HepG2 (cell line): ENCODE measurements at regions not wholly inside any gene's neighbourhood (a gene's known extent, or its start where the extent isn't known, plus 50 kb on each side); places are given as distances from the start of the nearest gene placed in this dataset.

Source experiments
- ATAC-seq: fragments of 200-7000 bp; cut with Tn5 transposase; 3 replicates; pipeline ENCODE4 v1.9.1; 2020; ENCODE audit warnings: mild to moderate bottlenecking, moderate library complexity
- BruUV-seq: library from RNA; stranded (reverse); fragments of 400-500 nt; replicated peaks from 2 replicates; lab custom pipeline; 2021; lab: Mats Ljungman, UMichigan
- CTCF ChIA-PET: fragments of 300-600 bp; formaldehyde crosslinking; extraction: SDS; loops from one replicate; lab custom pipeline; 2021; ENCODE audit warnings: low total read pairs, inconsistent platforms, low intra/inter-chr PET ratio; lab: Yijun Ruan, JAX
- POLR2A ChIA-PET: fragments of 350-600 bp; sonication (Branson Sonifier 250); formaldehyde crosslinking; loops from one replicate; lab custom pipeline; 2020; ENCODE audit warnings: antibody characterized with exemption, inconsistent platforms; lab: Yijun Ruan, JAX
- DNase-seq: peaks from one replicate; pipeline ENCODE4 v3.0.0-alpha.2; 2015; ENCODE audit warnings: low spot score
- FAIRE-seq: peaks from 3 replicates; lab custom pipeline; 2011; peaks lifted over from hg19 to GRCh38; lab: Jason Lieb, UNC
- H2AFZ ChIP-seq: one replicate; pipeline ENCODE4 v1.6.1; 2011; ENCODE audit warnings: low read length, inconsistent platforms
- H3K27ac ChIP-seq: fragments of 300-600 bp; 3 replicates; pipeline ENCODE4 v1.8.0; 2011; ENCODE audit warnings: mixed run types, mild to moderate bottlenecking, mixed read lengths, low read length, inconsistent platforms; ENCODE audit not compliant: insufficient read depth; ENCODE audit errors: extremely low read length
- H3K27me3 ChIP-seq, 2 experiments: fragments of 200-600 bp in 1 of 2; 2 replicates in 1 of 2; 3 replicates in 1 of 2; pipeline versions ENCODE4 v1.6.0 to v1.8.0; 2011; ENCODE audit warnings: low read length in 2 of 2, mild to moderate bottlenecking in 2 of 2, moderate library complexity in 2 of 2, inconsistent platforms in 1 of 2; ENCODE audit not compliant: insufficient read depth in 2 of 2, control insufficient read depth in 1 of 2
- H3K36me3 ChIP-seq, 2 experiments: fragments of 200-600 bp in 1 of 2; replicated peaks in 1 of 2; 2 replicates in 1 of 2; 3 replicates in 1 of 2; pipeline versions ENCODE4 v1.5.1 to v1.8.0; 2011; ENCODE audit warnings: low read length in 2 of 2, inconsistent platforms in 1 of 2; ENCODE audit not compliant: insufficient read depth in 2 of 2, control insufficient read depth in 1 of 2
- H3K4me1 ChIP-seq: 2 replicates; pipeline ENCODE4 v1.5.1; 2012; ENCODE audit warnings: low read length, inconsistent platforms; ENCODE audit not compliant: insufficient read depth
- H3K4me2 ChIP-seq: 2 replicates; pipeline ENCODE4 v1.6.0; 2011; ENCODE audit warnings: low read depth, low read length, inconsistent platforms
- H3K4me3 ChIP-seq, 3 experiments: fragments of 200-600 bp in 1 of 3; sonication (generic), shearing (Covaris generic) in 1 of 3; replicated peaks in 1 of 3; 2 replicates each; pipeline ENCODE4 v1.5.1; 2011 to 2016; ENCODE audit warnings: low read length in 3 of 3, inconsistent platforms in 2 of 3, low read depth in 2 of 3, mild to moderate bottlenecking in 2 of 3, control low read depth in 1 of 3, mixed read lengths in 1 of 3; ENCODE audit not compliant: insufficient read depth in 1 of 3
- H3K79me2 ChIP-seq: one replicate; pipeline ENCODE4 v1.6.1; 2011; ENCODE audit warnings: low read length, inconsistent platforms; ENCODE audit not compliant: insufficient read depth
- H3K9ac ChIP-seq: 2 replicates; pipeline ENCODE4 v1.6.0; 2011; ENCODE audit warnings: mild to moderate bottlenecking, low read depth, low read length, inconsistent platforms; ENCODE audit not compliant: insufficient read depth
- H3K9me3 ChIP-seq: 2 replicates; pipeline ENCODE4 v1.5.1; 2012; ENCODE audit warnings: mild to moderate bottlenecking, low read length
- H4K20me1 ChIP-seq: 2 replicates; pipeline ENCODE4 v1.6.0; 2011; ENCODE audit warnings: inconsistent platforms, mild to moderate bottlenecking, low read length, moderate library complexity; ENCODE audit not compliant: insufficient read depth
- HDAC2 ChIP-seq: sonication (generic); formaldehyde crosslinking; IDR thresholded peaks from 2 replicates; pipeline ENCODE4 v1.4.0; 2020; ENCODE audit warnings: missing genetic modification reagents
- NFKB2 ChIP-seq: sonication (generic); formaldehyde crosslinking; IDR thresholded peaks from 2 replicates; pipeline ENCODE4 v1.4.0; 2020; ENCODE audit warnings: missing genetic modification reagents, borderline replicate concordance
- TCF12 ChIP-seq, 2 experiments: fragments of 450-650 bp in 1 of 2; sonication (generic) in 1 of 2; formaldehyde crosslinking in 1 of 2; IDR thresholded peaks; 2 replicates each; pipeline versions ENCODE4 v1.6.1 to v1.8.0; 2017 to 2022; ENCODE audit warnings: antibody characterized with exemption in 1 of 2, mild to moderate bottlenecking in 1 of 2, missing genetic modification reagents in 1 of 2, moderate library complexity in 1 of 2
- ZMYM4 ChIP-seq: sonication (generic); formaldehyde crosslinking; IDR thresholded peaks from 2 replicates; pipeline ENCODE4 v1.8.1; 2023; ENCODE audit warnings: mild to moderate bottlenecking, missing genetic modification reagents
- WGBS: methylation state at CpG from one replicate; pipeline ENCODE4 v1.1.6; 2017; ENCODE audit warnings: low lambda C conversion rate; 5-methylcytosine and 5-hydroxymethylcytosine counted together
- in situ Hi-C: cut with HindIII; loops from 2 replicates; pipeline ENCODE4 v1.10.0; 2017; ENCODE audit warnings: low pct_unique_long_range_greater_than_20kb; ENCODE audit not compliant: extremely low pct_ligation_motif_present
- intact Hi-C: fragments of 100-400 bp; cut with micrococcal nuclease; formaldehyde crosslinking; loops from one replicate; pipeline ENCODE4 v1.10.0; 2022; ENCODE audit not compliant: unreplicated experiment
- TF ChIP-seq, protein P1 (sequence below): sonication (generic); formaldehyde crosslinking; IDR thresholded peaks from 2 replicates; pipeline ENCODE4 v1.9.0; 2021; ENCODE audit warnings: missing genetic modification reagents, borderline replicate concordance

DNA sequence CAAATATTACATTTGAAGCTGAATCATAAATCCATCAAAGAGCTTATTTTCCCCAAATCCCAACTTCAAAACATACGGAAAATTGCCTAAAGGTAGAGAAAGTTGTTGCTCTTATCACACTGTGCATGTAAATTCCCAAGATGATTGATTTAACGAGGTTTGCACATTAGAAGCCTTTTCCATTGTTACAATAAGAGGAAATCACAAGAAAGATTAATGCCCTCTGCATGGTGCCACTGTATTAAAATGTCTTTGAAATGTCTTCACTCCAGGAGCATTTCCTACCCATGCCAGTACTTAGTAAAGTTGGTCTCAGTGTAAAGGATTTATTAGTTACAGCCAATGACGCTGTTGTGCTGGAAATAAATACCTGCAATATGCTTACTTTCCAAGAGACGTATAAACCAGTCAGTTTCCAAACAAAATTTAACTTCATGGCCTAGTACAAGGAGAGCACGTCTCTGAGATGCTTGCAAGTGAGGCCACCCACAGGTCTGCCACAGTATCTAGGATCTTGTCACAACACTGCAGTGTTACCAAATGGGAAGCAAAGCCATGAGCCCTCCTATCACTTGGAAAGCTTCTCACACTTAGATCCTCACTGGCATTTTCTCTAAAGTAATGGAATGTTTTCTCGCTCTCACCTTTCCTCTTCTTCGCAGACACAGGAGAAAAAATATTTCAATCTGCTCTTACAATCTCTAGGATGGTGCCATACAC, 112.4 kb downstream of the CETN3 start:
- TF ChIP-seq NFKB2 = no peak
- TF ChIP-seq, protein P1, sequence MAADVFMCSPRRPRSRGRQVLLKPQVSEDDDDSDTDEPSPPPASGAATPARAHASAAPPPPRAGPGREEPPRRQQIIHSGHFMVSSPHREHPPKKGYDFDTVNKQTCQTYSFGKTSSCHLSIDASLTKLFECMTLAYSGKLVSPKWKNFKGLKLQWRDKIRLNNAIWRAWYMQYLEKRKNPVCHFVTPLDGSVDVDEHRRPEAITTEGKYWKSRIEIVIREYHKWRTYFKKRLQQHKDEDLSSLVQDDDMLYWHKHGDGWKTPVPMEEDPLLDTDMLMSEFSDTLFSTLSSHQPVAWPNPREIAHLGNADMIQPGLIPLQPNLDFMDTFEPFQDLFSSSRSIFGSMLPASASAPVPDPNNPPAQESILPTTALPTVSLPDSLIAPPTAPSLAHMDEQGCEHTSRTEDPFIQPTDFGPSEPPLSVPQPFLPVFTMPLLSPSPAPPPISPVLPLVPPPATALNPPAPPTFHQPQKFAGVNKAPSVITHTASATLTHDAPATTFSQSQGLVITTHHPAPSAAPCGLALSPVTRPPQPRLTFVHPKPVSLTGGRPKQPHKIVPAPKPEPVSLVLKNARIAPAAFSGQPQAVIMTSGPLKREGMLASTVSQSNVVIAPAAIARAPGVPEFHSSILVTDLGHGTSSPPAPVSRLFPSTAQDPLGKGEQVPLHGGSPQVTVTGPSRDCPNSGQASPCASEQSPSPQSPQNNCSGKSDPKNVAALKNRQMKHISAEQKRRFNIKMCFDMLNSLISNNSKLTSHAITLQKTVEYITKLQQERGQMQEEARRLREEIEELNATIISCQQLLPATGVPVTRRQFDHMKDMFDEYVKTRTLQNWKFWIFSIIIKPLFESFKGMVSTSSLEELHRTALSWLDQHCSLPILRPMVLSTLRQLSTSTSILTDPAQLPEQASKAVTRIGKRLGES (CRISPR knock-in tag) = no peak
- TF ChIP-seq HDAC2 = no peak
- TF ChIP-seq TCF12 (IDR thresholded peaks at IDR 0.05) = no peak
- no peak for TF ChIP-seq TCF12 (CRISPR knock-in tag; IDR thresholded peaks at IDR 0.05)
- TF ChIP-seq ZMYM4 (CRISPR knock-in tag) = no peak
- CTCF ChIA-PET = no interaction called here
- H4K20me1 ChIP-seq = no peaks in the 10 kb centered on the region
- H3K27me3 ChIP-seq = no peaks in the 10 kb centered on the region
- no peak for DNase-seq
- intact Hi-C loops (loop anchor here (10.0 kb wide), 1 partner anchor 488 kb away; no protein-coding TSS in a partner anchor), in situ Hi-C loops (no loop called here)
- no peaks in the 10 kb centered on the region for H3K36me3 ChIP-seq
- 32% methylated on average over 6 of the region's 7 CpGs for WGBS
- no peak for ATAC-seq
- no peak overlapping the region for H3K4me2 ChIP-seq
- H3K4me3 ChIP-seq = no peak overlapping the region
- no peak overlapping the region for H3K27ac ChIP-seq
- no peaks in the 10 kb centered on the region for H3K9me3 ChIP-seq
- no peaks in the 10 kb centered on the region for H3K79me2 ChIP-seq
- no TSS peak for BruUV-seq
- H3K4me1 ChIP-seq = no peaks in the 10 kb centered on the region
- FAIRE-seq = no peak
- H2AFZ ChIP-seq = no peak overlapping the region
- POLR2A ChIA-PET = no interaction called here
- H3K9ac ChIP-seq = no peak overlapping the region
